ENCODE measurements at regions not wholly inside any gene's neighbourhood (a gene's known extent, or its start where the extent isn't known, plus 50 kb on each side); places are given as distances from the start of the nearest gene placed in this dataset.

GRCh38 chr20:58094698-58095097 lies 133.8 kb downstream of the ANKRD60 start:
- ChIA-PET POLR2A (no interaction called here), CTCF (interaction anchor here (1.0 kb wide), 1 partner anchor 8 kb away, joined by 3 read pairs; no protein-coding TSS in a partner anchor)
- DNase-seq (ENCODE audit: extremely low spot score) = no peak
- TF ChIP-seq CTCF (IDR thresholded peaks at IDR 0.05; ENCODE audit: control extremely low read depth, extremely low read depth, low read depth, missing control alignments) = no peak

GRCh38 chr20:58094160-58094559 lies 134.3 kb downstream of the ANKRD60 start:
- TF ChIP-seq CTCF (IDR thresholded peaks at IDR 0.05; ENCODE audit: control extremely low read depth, extremely low read depth, low read depth, missing control alignments) = no peak
- CTCF ChIA-PET = interaction anchor here (1.2 kb wide), 1 partner anchor 10 kb away, joined by 3 read pairs; no protein-coding TSS in a partner anchor
- POLR2A ChIA-PET = no interaction called here
- no peak for DNase-seq (ENCODE audit: extremely low spot score)

- no peak for TF ChIP-seq CTCF (IDR thresholded peaks at IDR 0.05; ENCODE audit: control extremely low read depth, extremely low read depth, low read depth, missing control alignments)
- DNase-seq (ENCODE audit: extremely low spot score) = no peak
- POLR2A ChIA-PET = no interaction called here
- CTCF ChIA-PET = interaction anchor here (1.2 kb wide), 1 partner anchor 9 kb away, joined by 3 read pairs; no protein-coding TSS in a partner anchor
Measured at GRCh38 chr20:58092871-58093270, 135.6 kb downstream of the ANKRD60 start.

- ChIA-PET CTCF (interaction anchor here (1.5 to 2.0 kb wide), 2 partner anchors 13 to 438 kb away, joined by 4 to 6 read pairs; no protein-coding TSS in a partner anchor), POLR2A (no interaction called here)
- no peak for DNase-seq (ENCODE audit: extremely low spot score)
- no peak for TF ChIP-seq CTCF (IDR thresholded peaks at IDR 0.05; ENCODE audit: control extremely low read depth, extremely low read depth, low read depth, missing control alignments)
Measured at GRCh38 chr20:58092353-58092752, 136.1 kb downstream of the ANKRD60 start.

GRCh38 chr20:58091810-58092209 lies 136.6 kb downstream of the ANKRD60 start:
- POLR2A ChIA-PET = no interaction called here
- no peak for DNase-seq (ENCODE audit: extremely low spot score)
- no peak for TF ChIP-seq CTCF (IDR thresholded peaks at IDR 0.05; ENCODE audit: control extremely low read depth, extremely low read depth, low read depth, missing control alignments)
- CTCF ChIA-PET = interaction anchor here (1.0 to 2.0 kb wide), 3 partner anchors 13 to 438 kb away, joined by 3 to 6 read pairs (median 4); no protein-coding TSS in a partner anchor

- ChIA-PET CTCF (no interaction called here), POLR2A (no interaction called here)
- DNase-seq (ENCODE audit: extremely low spot score) = no peak
- TF ChIP-seq CTCF (IDR thresholded peaks at IDR 0.05; ENCODE audit: control extremely low read depth, extremely low read depth, low read depth, missing control alignments) = no peak
Measured at GRCh38 chr20:58090161-58090560, 138.3 kb downstream of the ANKRD60 start.

Measured in GM10248 (cell line).